Neural progenitor cell (in vitro differentiated cells): ENCODE measurements at regions not wholly inside any gene's neighbourhood (a gene's known extent, or its start where the extent isn't known, plus 50 kb on each side); places are given as distances from the start of the nearest gene placed in this dataset.

Experiments used
- DNase-seq: peaks from one replicate; pipeline ENCODE4 v3.0.0-alpha.2; 2016; ENCODE audit warnings: low spot score
- H2AFZ ChIP-seq: fragments of 200-600 bp; sonication (generic); replicated peaks from 2 replicates; pipeline ENCODE4 v1.6.1; 2016; ENCODE audit warnings: antibody characterized with exemption
- H3F3A ChIP-seq: fragments of 200-600 bp; sonication (generic); 2 replicates; pipeline ENCODE4 v1.6.1; 2016; ENCODE audit warnings: antibody characterized with exemption, low read depth
- H3K27ac ChIP-seq: fragments of 200-600 bp; sonication (generic); 2 replicates; pipeline ENCODE4 v1.5.1; 2016; ENCODE audit warnings: mild to moderate bottlenecking
- H3K27me3 ChIP-seq: fragments of 200-600 bp; sonication (generic); 2 replicates; pipeline ENCODE4 v1.6.1; 2016; ENCODE audit warnings: mild to moderate bottlenecking, moderate library complexity
- H3K36me3 ChIP-seq: fragments of 200-600 bp; sonication (generic); 2 replicates; pipeline ENCODE4 v1.5.1; 2016
- H3K4me1 ChIP-seq: fragments of 200-600 bp; sonication (generic); 2 replicates; pipeline ENCODE4 v1.6.1; 2016; ENCODE audit warnings: mixed run types
- H3K4me2 ChIP-seq: fragments of 200-600 bp; sonication (generic); 2 replicates; pipeline ENCODE4 v1.6.1; 2016
- H3K4me3 ChIP-seq: fragments of 200-600 bp; sonication (generic); 2 replicates; pipeline ENCODE4 v1.5.1; 2016
- H3K79me2 ChIP-seq: fragments of 200-600 bp; sonication (generic); 2 replicates; pipeline ENCODE4 v1.6.1; 2016; ENCODE audit warnings: low read depth
- H3K9ac ChIP-seq: fragments of 200-600 bp; sonication (generic); 2 replicates; pipeline ENCODE4 v1.6.1; 2016
- H3K9me3 ChIP-seq: fragments of 200-600 bp; sonication (generic); 2 replicates; pipeline ENCODE4 v1.5.1; 2016; ENCODE audit warnings: low read depth
- H4K20me1 ChIP-seq: fragments of 200-600 bp; sonication (generic); 2 replicates; pipeline ENCODE4 v1.6.1; 2016; ENCODE audit warnings: low read depth
- H3K27ac Mint-ChIP-seq: 3 replicates; pipeline ENCODE4 v1.8.0; 2021; ENCODE audit warnings: mixed read lengths
- H3K27me3 Mint-ChIP-seq: 2 replicates; pipeline ENCODE4 v1.8.0; 2022; ENCODE audit warnings: low read depth, mild to moderate bottlenecking, inconsistent platforms, moderate library complexity, mixed read lengths; ENCODE audit not compliant: insufficient read depth
- H3K36me3 Mint-ChIP-seq: 3 replicates; pipeline ENCODE4 v1.8.0; 2021; ENCODE audit warnings: mixed read lengths
- H3K4me1 Mint-ChIP-seq: 3 replicates; pipeline ENCODE4 v1.8.0; 2021; ENCODE audit warnings: mixed read lengths
- H3K4me3 Mint-ChIP-seq: 3 replicates; pipeline ENCODE4 v1.8.0; 2021; ENCODE audit warnings: mild to moderate bottlenecking, moderate library complexity, mixed read lengths
- H3K9me3 Mint-ChIP-seq: 3 replicates; pipeline ENCODE4 v1.8.0; 2020; ENCODE audit warnings: mixed read lengths
- CTCF ChIP-seq: fragments of 200-600 bp; sonication (generic); IDR thresholded peaks from 2 replicates; pipeline ENCODE4 v1.5.1; 2017; ENCODE audit warnings: antibody characterized with exemption, mild to moderate bottlenecking
- EZH2 ChIP-seq: fragments of 200-600 bp; sonication (generic); IDR thresholded peaks from 2 replicates; pipeline ENCODE4 v1.6.1; 2017; ENCODE audit warnings: antibody characterized with exemption, mild to moderate bottlenecking, moderate library complexity
- EZH2phosphoT487 ChIP-seq: fragments of 200-600 bp; sonication (generic); IDR thresholded peaks from 2 replicates; pipeline ENCODE4 v1.6.1; 2017; ENCODE audit warnings: antibody characterized with exemption

GRCh38 chr10:20616056-20616671, 280.9 kb downstream of the NEBL start:
- Mint-ChIP-seq H3K4me3 (no peak overlapping the region), H3K27me3 (no peaks in the 10 kb centered on the region), H3K27ac (no peak overlapping the region), H3K36me3 (no peaks in the 10 kb centered on the region), H3K9me3 (no peaks in the 10 kb centered on the region), H3K4me1 (no peaks in the 10 kb centered on the region)
- H3K4me3 ChIP-seq = no peak overlapping the region
- H3K27me3 ChIP-seq = no peaks in the 10 kb centered on the region
- H3K27ac ChIP-seq = no peak overlapping the region
- no peaks in the 10 kb centered on the region for H3F3A ChIP-seq
- no peaks in the 10 kb centered on the region for H3K4me1 ChIP-seq
- H4K20me1 ChIP-seq = no peaks in the 10 kb centered on the region
- no peak overlapping the region for H2AFZ ChIP-seq
- H3K9ac ChIP-seq = no peak overlapping the region
- H3K9me3 ChIP-seq = no peaks in the 10 kb centered on the region
- no peak for DNase-seq
- H3K36me3 ChIP-seq = no peaks in the 10 kb centered on the region
- TF ChIP-seq EZH2phosphoT487 (no peak), EZH2 (no peak), CTCF (no peak)
- H3K79me2 ChIP-seq = no peaks in the 10 kb centered on the region
- H3K4me2 ChIP-seq = no peak overlapping the region

GRCh38 chr10:20615395-20615794, 281.7 kb downstream of the NEBL start:
- Histone ChIP-seq H3K4me2 (no peak overlapping the region), H3K4me1 (no peaks in the 10 kb centered on the region), H2AFZ (no peak overlapping the region), H3K27ac (no peak overlapping the region), H3K9me3 (no peaks in the 10 kb centered on the region), H3K9ac (no peak overlapping the region), H3K79me2 (no peaks in the 10 kb centered on the region), H3F3A (no peaks in the 10 kb centered on the region), H4K20me1 (no peaks in the 10 kb centered on the region), H3K4me3 (no peak overlapping the region), H3K27me3 (no peaks in the 10 kb centered on the region), H3K36me3 (no peaks in the 10 kb centered on the region)
- no peaks in the 10 kb centered on the region for H3K36me3 Mint-ChIP-seq
- DNase-seq = no peak
- TF ChIP-seq EZH2phosphoT487 (no peak), CTCF (no peak), EZH2 (no peak)
- H3K27me3 Mint-ChIP-seq = no peaks in the 10 kb centered on the region
- no peak overlapping the region for H3K4me3 Mint-ChIP-seq
- no peaks in the 10 kb centered on the region for H3K4me1 Mint-ChIP-seq
- no peaks in the 10 kb centered on the region for H3K9me3 Mint-ChIP-seq
- no peak overlapping the region for H3K27ac Mint-ChIP-seq

GRCh38 chr10:20614911-20615310, 282.2 kb downstream of the NEBL start:
- Histone ChIP-seq H3K27me3 (no peaks in the 10 kb centered on the region), H3K4me2 (no peak overlapping the region), H3K36me3 (no peaks in the 10 kb centered on the region), H3K79me2 (no peaks in the 10 kb centered on the region), H4K20me1 (no peaks in the 10 kb centered on the region), H3K9ac (no peak overlapping the region), H3K4me3 (no peak overlapping the region), H3K4me1 (no peaks in the 10 kb centered on the region), H2AFZ (no peak overlapping the region), H3K9me3 (no peaks in the 10 kb centered on the region), H3F3A (no peaks in the 10 kb centered on the region), H3K27ac (no peak overlapping the region)
- Mint-ChIP-seq H3K36me3 (no peaks in the 10 kb centered on the region), H3K4me3 (no peak overlapping the region), H3K4me1 (no peaks in the 10 kb centered on the region), H3K27me3 (no peaks in the 10 kb centered on the region), H3K9me3 (no peaks in the 10 kb centered on the region), H3K27ac (no peak overlapping the region)
- TF ChIP-seq EZH2phosphoT487 = no peak
- no peak for TF ChIP-seq CTCF
- TF ChIP-seq EZH2 = no peak
- no peak for DNase-seq
